ENCODE measurements at regions not wholly inside any gene's neighbourhood (a gene's known extent, or its start where the extent isn't known, plus 50 kb on each side); places are given as distances from the start of the nearest gene placed in this dataset.

DNA sequence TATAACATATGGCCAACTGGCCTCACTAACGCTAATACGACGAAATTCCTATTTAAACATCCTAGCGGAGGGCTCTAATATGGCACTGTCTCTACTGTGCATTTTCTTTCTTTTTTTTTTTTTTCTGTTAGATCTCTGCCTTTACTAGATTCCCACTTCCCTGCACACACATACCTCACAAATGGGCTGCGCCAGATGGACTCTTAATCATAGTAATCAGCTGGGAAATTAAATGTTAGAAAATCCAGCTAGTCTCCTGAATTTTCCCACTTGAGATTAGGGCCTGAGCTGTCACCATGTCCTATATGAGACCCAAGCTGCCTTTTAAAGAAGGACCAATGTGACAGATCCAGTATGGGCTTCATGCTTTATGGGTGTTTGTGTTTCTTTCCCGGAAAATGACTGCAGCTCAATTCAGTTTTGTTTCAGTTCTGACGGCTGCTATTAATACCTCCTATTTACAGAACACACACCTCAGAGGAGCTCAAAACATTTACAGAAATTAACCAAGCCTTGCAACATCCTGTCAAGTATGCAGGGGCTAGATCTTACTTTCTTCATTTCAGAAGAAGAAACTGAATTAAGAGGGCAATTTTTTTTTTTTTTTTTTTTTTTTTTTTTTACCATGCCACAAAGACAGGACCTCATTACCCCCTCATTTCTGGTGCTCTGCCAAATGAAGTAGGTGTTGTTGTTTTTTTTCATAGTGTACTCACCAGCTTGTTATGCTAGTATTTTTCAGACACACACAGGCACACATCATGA is 49.8 kb upstream of the BLID start:
- H3K27ac ChIP-seq (ENCODE audit: low read depth, low read length), result no peak overlapping the region
- no peaks in the 10 kb centered on the region for H4K20me1 ChIP-seq (replicated peaks in 1 of 2; ENCODE audit: control insufficient read depth in 1 of 2, insufficient read depth in 2 of 2, low read length in 2 of 2)
- H3K27me3 ChIP-seq (replicated peaks in 1 of 4; ENCODE audit: control insufficient read depth in 3 of 4, extremely low read depth in 1 of 4, insufficient read depth in 3 of 4, low read length in 3 of 4), result no peaks in the 10 kb centered on the region
- H3K23me2 ChIP-seq (ENCODE audit: low read depth, low read length), result no peaks in the 10 kb centered on the region
- H2AK5ac ChIP-seq (ENCODE audit: low read depth, low read length), result no peak overlapping the region
- H2BK5ac ChIP-seq (ENCODE audit: low read depth, low read length), result no peak overlapping the region
- peaks cover 0 to 2% (median 0%) of the 10 kb centered on the region in 4 experiments; a peak in 1 of 7 replicates for H3K4me1 ChIP-seq (replicated peaks in 1 of 4; ENCODE audit: control insufficient read depth in 3 of 4, insufficient read depth in 4 of 4, low read length in 3 of 4)
- no peak overlapping the region for H3K4me2 ChIP-seq (ENCODE audit: insufficient read depth in 1 of 2, low read depth in 2 of 2, low read length in 2 of 2)
- no peaks in the 10 kb centered on the region for H3K79me2 ChIP-seq (ENCODE audit: control insufficient read depth in 1 of 2, insufficient read depth in 2 of 2, low read length in 2 of 2)
- H2BK120ac ChIP-seq (replicated peaks; ENCODE audit: low read depth, low read length), result no peak overlapping the region
- H3K23ac ChIP-seq (ENCODE audit: insufficient read length), result no peak overlapping the region
- H3K79me1 ChIP-seq (ENCODE audit: low read depth, low read length), result no peaks in the 10 kb centered on the region
- no peak overlapping the region for H3K4ac ChIP-seq (replicated peaks; ENCODE audit: insufficient read length, low read depth, low read length)
- H2BK20ac ChIP-seq (ENCODE audit: low read length), result no peak overlapping the region
- no peak overlapping the region for H4K5ac ChIP-seq (ENCODE audit: insufficient read length, low read depth, low read length)
- H2BK12ac ChIP-seq (ENCODE audit: low read depth, low read length), result no peak overlapping the region
- H3K4me3 ChIP-seq (ENCODE audit: extremely low read depth in 1 of 4, insufficient read depth in 2 of 4, low read depth in 3 of 4, low read length in 4 of 4), result no peak overlapping the region
- WGBS, 2 experiments (ENCODE audit: extremely low coverage in 1 of 2, insufficient coverage in 1 of 2, insufficient read length in 1 of 2, insufficient replicate concordance in 2 of 2, low coverage in 1 of 2, low lambda C conversion rate in 2 of 2, missing lambda C conversion rate in 1 of 2), result 79% methylated on average over 7 of the region's 7 CpGs; no CpG with 5 or more reads in 1 of the 2 experiments
- no peak overlapping the region for H3K14ac ChIP-seq (ENCODE audit: insufficient read length)
- H2AFZ ChIP-seq (ENCODE audit: low read length), result no peak overlapping the region
- H3K36me3 ChIP-seq (ENCODE audit: control insufficient read depth in 2 of 4, insufficient read depth in 4 of 4, low read length in 3 of 4), result no peaks in the 10 kb centered on the region
- ChIA-PET CTCF (ENCODE audit: partially characterized antibody) (interaction anchor here (0.9 to 1.7 kb wide), 7 partner anchors 9 to 341 kb away, joined by 3 to 6 read pairs (median 4); partner anchors contain the start of gene BLID), POLR2A (ENCODE audit: partially characterized antibody) (no interaction called here)
- no peak overlapping the region for H4K91ac ChIP-seq (replicated peaks; ENCODE audit: insufficient read length, low read length)
- H4K8ac ChIP-seq (ENCODE audit: extremely low read depth, insufficient read depth, low read length), result no peak overlapping the region
- no peaks in the 10 kb centered on the region for H3K9me3 ChIP-seq (ENCODE audit: insufficient read depth in 2 of 2, low read depth in 1 of 2, low read length in 1 of 2)
- DNase-seq (ENCODE audit: low read depth in 1 of 2, low spot score in 2 of 2), result no peak
- H3K56ac ChIP-seq (replicated peaks; ENCODE audit: insufficient read length, low read depth, low read length), result no peak overlapping the region
- H3K9ac ChIP-seq (replicated peaks in 1 of 4; ENCODE audit: extremely low read depth in 1 of 4, low read depth in 3 of 4, low read length in 3 of 4), result no peak overlapping the region
- no peak for FAIRE-seq
- no peak overlapping the region for H2BK15ac ChIP-seq (ENCODE audit: low read length)
- no peak overlapping the region for H3K18ac ChIP-seq (ENCODE audit: extremely low read depth, low read length)
- TF ChIP-seq TCF12 (IDR thresholded peaks at IDR 0.05; ENCODE audit: low read depth, low read length) (no peak), CBX5 (IDR thresholded peaks at IDR 0.05; ENCODE audit: low read depth, low read length) (no peak), TAF7 (optimal IDR thresholded peaks at IDR 0.05; ENCODE audit: borderline replicate concordance, low read depth, low read length) (no peak), SP2 (IDR thresholded peaks at IDR 0.05; ENCODE audit: low read length) (no peak)

All from H1 (cell line).